SU-DHL-6 (cell line): ENCODE measurements at regions not wholly inside any gene's neighbourhood (a gene's known extent, or its start where the extent isn't known, plus 50 kb on each side); places are given as distances from the start of the nearest gene placed in this dataset.

Experiments used
- H2AFZ ChIP-seq: fragments of 200-600 bp; sonication (generic); 2 replicates; pipeline ENCODE4 v1.6.1; 2014; ENCODE audit warnings: low read depth, mild to moderate bottlenecking, moderate library complexity, mixed read lengths, antibody characterized with exemption, low read length; ENCODE audit not compliant: severe bottlenecking
- H3F3A ChIP-seq: fragments of 200-600 bp; shearing (Covaris generic); 2 replicates; pipeline ENCODE4 v1.6.0; 2016; ENCODE audit warnings: antibody characterized with exemption, mild to moderate bottlenecking; ENCODE audit not compliant: insufficient read depth
- H3K27ac ChIP-seq: fragments of 200-600 bp; sonication (generic); 2 replicates; pipeline ENCODE4 v1.5.1; 2016; ENCODE audit warnings: low read depth, mild to moderate bottlenecking, low read length, moderate library complexity, mixed read lengths
- H3K27me3 ChIP-seq: fragments of 200-600 bp; sonication (generic), shearing (Covaris generic); 2 replicates; pipeline ENCODE4 v1.6.0; 2014; ENCODE audit warnings: mild to moderate bottlenecking, low read length
- H3K36me3 ChIP-seq: fragments of 200-600 bp; sonication (generic); 2 replicates; pipeline ENCODE4 v1.6.1; 2014; ENCODE audit warnings: mild to moderate bottlenecking, low read length, mixed read lengths
- H3K4me2 ChIP-seq: fragments of 300-600, 200-600 bp; shearing (Covaris generic), sonication (generic); 2 replicates; pipeline ENCODE4 v1.6.0; 2014; ENCODE audit warnings: low read length, low read depth, mild to moderate bottlenecking; ENCODE audit not compliant: poor library complexity, severe bottlenecking
- H3K4me3 ChIP-seq: fragments of 200-600 bp; sonication (generic); 2 replicates; pipeline ENCODE4 v1.5.1; 2014; ENCODE audit warnings: antibody characterized with exemption, low read length, mild to moderate bottlenecking, mixed read lengths; ENCODE audit not compliant: insufficient read depth, poor library complexity, severe bottlenecking
- H3K79me2 ChIP-seq: fragments of 200-600 bp; sonication (generic); 2 replicates; pipeline ENCODE4 v1.6.1; 2014; ENCODE audit warnings: mild to moderate bottlenecking, low read length, moderate library complexity; ENCODE audit not compliant: insufficient read depth
- H3K9ac ChIP-seq: fragments of 200-600 bp; sonication (generic); 2 replicates; pipeline ENCODE4 v1.7.0; 2014; ENCODE audit warnings: mild to moderate bottlenecking, low read length
- H3K9me2 ChIP-seq: fragments of 200-600 bp; sonication (generic); replicated peaks from 2 replicates; pipeline ENCODE4 v1.6.1; 2014; ENCODE audit warnings: low read length; ENCODE audit not compliant: insufficient read depth
- H3K9me3 ChIP-seq: fragments of 200-600 bp; sonication (generic); 2 replicates; pipeline ENCODE4 v1.6.1; 2014; ENCODE audit warnings: low read length, mixed read lengths; ENCODE audit not compliant: insufficient read depth
- H4K20me1 ChIP-seq: fragments of 200-600 bp; sonication (generic); 2 replicates; pipeline ENCODE4 v1.6.1; 2014; ENCODE audit warnings: low read depth, mild to moderate bottlenecking, antibody characterized with exemption, low read length, moderate library complexity, mixed read lengths
- EZH2phosphoT487 ChIP-seq: fragments of 200-600 bp; sonication (generic), shearing (Covaris generic); conservative IDR thresholded peaks from 2 replicates; pipeline ENCODE4 v1.6.1; 2018; ENCODE audit warnings: mild to moderate bottlenecking, antibody characterized with exemption, low read length, moderate library complexity, mixed read lengths
- TF ChIP-seq, protein P1 (sequence below): fragments of 200-600 bp; sonication (generic); IDR thresholded peaks from one replicate; pipeline ENCODE4 v1.5.1; 2017; ENCODE audit warnings: antibody characterized with exemption, mild to moderate bottlenecking, low read length, moderate library complexity; ENCODE audit not compliant: insufficient read depth, poor library complexity, severe bottlenecking

DNA sequence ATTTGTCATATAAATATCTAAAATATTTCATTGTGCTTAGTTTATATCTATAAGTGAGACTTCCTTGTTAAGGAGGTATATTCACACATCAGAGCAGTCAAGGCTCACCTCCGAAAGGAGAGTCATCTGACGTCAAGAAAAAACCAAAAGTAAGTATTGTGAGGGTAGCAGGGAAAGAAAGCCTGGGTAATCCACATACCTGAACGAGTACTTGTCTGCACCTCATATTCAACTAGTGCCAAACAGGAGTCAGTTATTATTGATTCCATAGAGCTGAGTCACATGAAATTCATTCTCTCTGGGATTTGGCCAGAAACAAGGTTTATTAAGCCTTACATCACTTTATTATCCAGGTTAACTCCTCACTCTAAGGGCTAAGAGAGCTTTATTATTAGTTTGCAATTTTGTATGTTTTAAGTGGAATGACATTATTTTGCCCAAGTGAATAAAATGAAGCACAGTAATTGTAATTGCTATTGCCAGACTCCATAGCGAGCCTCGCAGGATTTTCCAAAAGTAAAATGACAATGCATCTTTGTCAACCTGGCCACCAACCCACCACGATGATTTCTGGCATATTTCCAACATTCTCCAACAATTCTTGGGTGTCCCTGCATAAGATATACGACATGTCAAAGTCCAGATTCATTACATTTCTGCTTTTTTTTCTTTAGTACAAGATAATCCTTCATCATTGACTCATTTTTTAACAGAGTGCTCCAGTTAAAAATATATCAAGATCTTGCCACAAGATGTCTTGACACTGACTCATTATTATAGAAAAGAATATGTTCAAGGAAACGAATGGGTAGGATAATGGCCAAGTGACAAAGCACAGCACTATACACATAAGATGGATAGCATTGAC, 1210.4 kb upstream of the ACVR2A start:
- TF ChIP-seq EZH2phosphoT487: no peak
- TF ChIP-seq, protein P1, sequence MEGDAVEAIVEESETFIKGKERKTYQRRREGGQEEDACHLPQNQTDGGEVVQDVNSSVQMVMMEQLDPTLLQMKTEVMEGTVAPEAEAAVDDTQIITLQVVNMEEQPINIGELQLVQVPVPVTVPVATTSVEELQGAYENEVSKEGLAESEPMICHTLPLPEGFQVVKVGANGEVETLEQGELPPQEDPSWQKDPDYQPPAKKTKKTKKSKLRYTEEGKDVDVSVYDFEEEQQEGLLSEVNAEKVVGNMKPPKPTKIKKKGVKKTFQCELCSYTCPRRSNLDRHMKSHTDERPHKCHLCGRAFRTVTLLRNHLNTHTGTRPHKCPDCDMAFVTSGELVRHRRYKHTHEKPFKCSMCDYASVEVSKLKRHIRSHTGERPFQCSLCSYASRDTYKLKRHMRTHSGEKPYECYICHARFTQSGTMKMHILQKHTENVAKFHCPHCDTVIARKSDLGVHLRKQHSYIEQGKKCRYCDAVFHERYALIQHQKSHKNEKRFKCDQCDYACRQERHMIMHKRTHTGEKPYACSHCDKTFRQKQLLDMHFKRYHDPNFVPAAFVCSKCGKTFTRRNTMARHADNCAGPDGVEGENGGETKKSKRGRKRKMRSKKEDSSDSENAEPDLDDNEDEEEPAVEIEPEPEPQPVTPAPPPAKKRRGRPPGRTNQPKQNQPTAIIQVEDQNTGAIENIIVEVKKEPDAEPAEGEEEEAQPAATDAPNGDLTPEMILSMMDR: no peak
- Histone ChIP-seq H3K4me2 (no peak overlapping the region), H4K20me1 (no peaks in the 10 kb centered on the region), H3K9ac (no peak overlapping the region), H3K27ac (no peak overlapping the region), H3K9me3 (no peaks in the 10 kb centered on the region), H2AFZ (no peak overlapping the region), H3K4me3 (no peak overlapping the region), H3K9me2 (no peaks in the 10 kb centered on the region), H3K36me3 (no peaks in the 10 kb centered on the region), H3K79me2 (no peaks in the 10 kb centered on the region), H3K27me3 (no peaks in the 10 kb centered on the region), H3F3A (no peaks in the 10 kb centered on the region)

- Histone ChIP-seq H4K20me1 (no peaks in the 10 kb centered on the region), H3K9ac (no peak overlapping the region), H3F3A (no peaks in the 10 kb centered on the region)
Measured at GRCh38 chr2:146633159-146633558, 1211.7 kb upstream of the ACVR2A start.

DNA sequence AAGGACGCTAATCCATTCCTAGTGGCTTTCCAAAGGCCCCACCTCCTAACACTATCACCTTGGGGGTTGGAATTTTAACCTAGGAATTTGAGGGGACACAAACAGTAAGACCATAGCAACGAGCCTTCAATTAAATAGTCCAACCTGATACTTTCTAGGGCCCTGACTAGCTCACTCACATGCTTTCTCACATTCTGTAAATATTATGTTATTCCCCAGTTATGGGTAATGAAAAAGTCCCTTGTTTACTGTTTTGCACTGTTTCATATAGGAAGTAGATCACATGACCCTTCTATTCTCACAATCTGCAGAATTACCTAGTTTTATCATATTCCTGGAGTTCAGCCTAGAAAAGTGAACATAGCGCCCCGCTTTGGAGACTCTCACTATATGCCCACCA, 1212.1 kb upstream of the ACVR2A start:
- Histone ChIP-seq H2AFZ (no peak overlapping the region), H3F3A (no peaks in the 10 kb centered on the region), H3K27me3 (no peaks in the 10 kb centered on the region), H3K36me3 (no peaks in the 10 kb centered on the region), H4K20me1 (no peaks in the 10 kb centered on the region), H3K9ac (no peak overlapping the region), H3K4me3 (no peak overlapping the region), H3K27ac (no peak overlapping the region), H3K9me2 (no peaks in the 10 kb centered on the region), H3K79me2 (no peaks in the 10 kb centered on the region), H3K9me3 (no peaks in the 10 kb centered on the region), H3K4me2 (no peak overlapping the region)
- TF ChIP-seq, protein P1: no peak
- no peak for TF ChIP-seq EZH2phosphoT487

More at GRCh38 chr2:146633159-146633558, 1211.7 kb upstream of the ACVR2A start:
- Histone ChIP-seq H3K27ac (no peak overlapping the region), H3K79me2 (no peaks in the 10 kb centered on the region), H3K4me3 (no peak overlapping the region), H3K9me2 (no peaks in the 10 kb centered on the region), H3K36me3 (no peaks in the 10 kb centered on the region), H3K27me3 (no peaks in the 10 kb centered on the region), H3K9me3 (no peaks in the 10 kb centered on the region), H3K4me2 (no peak overlapping the region), H2AFZ (no peak overlapping the region)
- no peak for TF ChIP-seq EZH2phosphoT487
- TF ChIP-seq, protein P1: no peak
